Heart right ventricle (tissue), 16 donors: ENCODE measurements at regions not wholly inside any gene's neighbourhood (a gene's known extent, or its start where the extent isn't known, plus 50 kb on each side); places are given as distances from the start of the nearest gene placed in this dataset.
A peak's percentile ranks its signal among the peaks of the same experiment; 100 is the strongest.
"Not testable (repeated sequence)": the region's sequence is repeated elsewhere in the genome, so short reads cannot be mapped to it uniquely, and the experiment has no call there.

Experiments used
- ATAC-seq, 8 donors: fragments of 200-7000 bp; cut with Tn5 transposase; one replicate each; pipeline ENCODE4 v1.9.1; 2020; ENCODE audit warnings: mild to moderate bottlenecking in 8 of 8, moderate library complexity in 8 of 8, moderate number of reproducible peaks in 1 of 8
- DNase-seq, 2 donors: peaks; one replicate each; pipeline ENCODE4 v3.0.0-alpha.2; 2020
- H3K27ac ChIP-seq, 10 donors: fragments of 200-600 bp; sonication (generic) in 2 of 10; one replicate each; pipeline versions ENCODE4 v1.5.0 to v1.8.0; 2020 to 2022; ENCODE audit warnings: mild to moderate bottlenecking in 3 of 10
- H3K27me3 ChIP-seq, 7 donors: fragments of 200-600 bp; one replicate each; pipeline ENCODE4 v1.8.0; 2021 to 2022; ENCODE audit warnings: mild to moderate bottlenecking in 2 of 7
- H3K36me3 ChIP-seq, 9 donors: fragments of 200-600 bp; sonication (generic) in 1 of 9; one replicate each; pipeline versions ENCODE4 v1.5.0 to v1.8.0; 2020 to 2022; ENCODE audit warnings: mild to moderate bottlenecking in 2 of 9
- H3K4me1 ChIP-seq, 9 donors: fragments of 200-600 bp; sonication (generic) in 1 of 9; one replicate each; pipeline versions ENCODE4 v1.5.0 to v1.8.0; 2020 to 2022; ENCODE audit warnings: mild to moderate bottlenecking in 4 of 9
- H3K4me3 ChIP-seq, 10 donors: fragments of 200-600 bp; sonication (generic) in 2 of 10; one replicate each; pipeline versions ENCODE4 v1.5.0 to v1.8.0; 2020 to 2022; ENCODE audit warnings: mild to moderate bottlenecking in 7 of 10, moderate library complexity in 2 of 10
- H3K9me3 ChIP-seq, 11 donors: fragments of 200-600 bp in 10 of 11; sonication (generic) in 2 of 11; one replicate each; pipeline versions ENCODE4 v1.5.0 to v1.8.0; 2013 to 2022; ENCODE audit warnings: mild to moderate bottlenecking in 2 of 11, control low read depth in 1 of 11, moderate library complexity in 1 of 11
- WGBS, 2 donors: extraction: QIAGEN DNeasy Blood & Tissue Kit; methylation state at CpG; one replicate each; pipeline ENCODE4 v1.1.7; 2013; ENCODE audit warnings: inconsistent platforms in 1 of 2; 5-methylcytosine and 5-hydroxymethylcytosine counted together
- intact Hi-C, 10 donors: fragments of 100-400 bp; cut with DNase I; formaldehyde crosslinking; loops; one replicate each; pipeline versions ENCODE4 v1.11.1 to v1.14.2; 2022
- TF ChIP-seq, protein P1 (sequence below), 9 donors: fragments of 200-600 bp; sonication (generic) in 2 of 9; IDR thresholded peaks; one replicate each; pipeline versions ENCODE4 v1.5.0 to v1.8.0; 2021 to 2022; ENCODE audit warnings: antibody characterized with exemption in 9 of 9, mild to moderate bottlenecking in 5 of 9, moderate library complexity in 1 of 9
- donor health status: Arrhythmogenic right ventricular cardiomyopathy.
- donor health status: ischemic (EF 13 %, LVEDD 7.1; RV severe dilation, severe dysfunction).
- donor health status: healthy with polysubstance abuse.
- donor health status: DM: no; HTN: yes; CAD: no.
- donor health status: DM: no; HTN: no; CAD: no.
- donor health status: ischemic (EF 25% LVEDD 6.9; RV normal size, moderate dysfunction).
- donor health status: ischemic (EF 25% LVEDD 5.7; RV mildly dilated, moderate dysfunction).
- donor health status: healthy.
- donor health status: DM: yes; HTN: yes; CAD: no.
- donor health status: Ischemic cardiomyopathy.
- donor health status: ischemic (EF 35%, LVEDD 5.7; RV mildly dilated, moderate dysfunction).
- donor health status: nonischemic (EF 11% LVEDD 7.7; RV severe dilation, severe dysfunction).
- donor health status: DM: yes; HTN: yes; CAD: no.
- donor health status: PGD.
- donor health status: ischemic (EF 29% LVEDD 5.4; RV normal size, mild dysfunction).
- donor health status: nonischemic (EF 23%, LVEDD 6.1; RV moderate dilation, normal function).

DNA sequence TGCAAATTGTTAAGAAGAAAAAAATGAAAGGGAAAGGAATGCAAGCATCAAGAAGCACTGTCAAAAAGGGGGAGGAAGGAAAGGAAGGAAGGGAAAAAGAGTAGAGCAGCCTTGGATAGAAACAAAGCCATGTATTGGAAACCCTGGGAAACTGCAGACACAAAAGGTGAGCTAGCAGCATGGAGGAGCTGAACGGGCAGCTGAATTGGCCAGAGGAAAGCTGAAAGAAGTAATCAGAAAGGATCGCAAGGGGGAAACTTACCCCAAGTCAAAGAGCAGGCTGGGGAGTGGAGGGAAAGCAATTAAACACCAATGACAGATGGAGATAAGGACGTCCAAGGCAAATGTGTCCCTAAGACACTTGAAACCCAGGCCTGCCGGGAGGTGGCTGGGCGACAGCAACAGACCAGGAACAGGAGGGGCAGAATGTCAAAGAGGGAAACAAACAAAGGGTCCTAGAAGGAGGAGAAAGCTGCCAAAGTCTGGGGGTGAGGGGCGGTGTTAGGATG is 93.8 kb upstream of the SVIL start:
- TF ChIP-seq, protein P1, sequence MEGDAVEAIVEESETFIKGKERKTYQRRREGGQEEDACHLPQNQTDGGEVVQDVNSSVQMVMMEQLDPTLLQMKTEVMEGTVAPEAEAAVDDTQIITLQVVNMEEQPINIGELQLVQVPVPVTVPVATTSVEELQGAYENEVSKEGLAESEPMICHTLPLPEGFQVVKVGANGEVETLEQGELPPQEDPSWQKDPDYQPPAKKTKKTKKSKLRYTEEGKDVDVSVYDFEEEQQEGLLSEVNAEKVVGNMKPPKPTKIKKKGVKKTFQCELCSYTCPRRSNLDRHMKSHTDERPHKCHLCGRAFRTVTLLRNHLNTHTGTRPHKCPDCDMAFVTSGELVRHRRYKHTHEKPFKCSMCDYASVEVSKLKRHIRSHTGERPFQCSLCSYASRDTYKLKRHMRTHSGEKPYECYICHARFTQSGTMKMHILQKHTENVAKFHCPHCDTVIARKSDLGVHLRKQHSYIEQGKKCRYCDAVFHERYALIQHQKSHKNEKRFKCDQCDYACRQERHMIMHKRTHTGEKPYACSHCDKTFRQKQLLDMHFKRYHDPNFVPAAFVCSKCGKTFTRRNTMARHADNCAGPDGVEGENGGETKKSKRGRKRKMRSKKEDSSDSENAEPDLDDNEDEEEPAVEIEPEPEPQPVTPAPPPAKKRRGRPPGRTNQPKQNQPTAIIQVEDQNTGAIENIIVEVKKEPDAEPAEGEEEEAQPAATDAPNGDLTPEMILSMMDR (IDR thresholded peaks at IDR 0.05), result no peak
- no peaks in the 10 kb centered on the region for H3K36me3 ChIP-seq
- no peak overlapping the region for H3K27ac ChIP-seq
- intact Hi-C loops, result loop anchor here in 1 of 10 donors (10.0 kb wide), 1 partner anchor 94 kb away; the partner anchor contains the start of gene SVIL
- peaks cover 3 to 53% (median 22%) of the 10 kb centered on the region in 9 donors for H3K4me1 ChIP-seq
- no peak for ATAC-seq
- no peak for DNase-seq
- WGBS, 2 donors, result 60 to 61% methylated on average over 6 of the region's 6 CpGs
- H3K9me3 ChIP-seq, result no peaks in the 10 kb centered on the region
- no peak overlapping the region for H3K4me3 ChIP-seq
- no peaks in the 10 kb centered on the region for H3K27me3 ChIP-seq

DNA sequence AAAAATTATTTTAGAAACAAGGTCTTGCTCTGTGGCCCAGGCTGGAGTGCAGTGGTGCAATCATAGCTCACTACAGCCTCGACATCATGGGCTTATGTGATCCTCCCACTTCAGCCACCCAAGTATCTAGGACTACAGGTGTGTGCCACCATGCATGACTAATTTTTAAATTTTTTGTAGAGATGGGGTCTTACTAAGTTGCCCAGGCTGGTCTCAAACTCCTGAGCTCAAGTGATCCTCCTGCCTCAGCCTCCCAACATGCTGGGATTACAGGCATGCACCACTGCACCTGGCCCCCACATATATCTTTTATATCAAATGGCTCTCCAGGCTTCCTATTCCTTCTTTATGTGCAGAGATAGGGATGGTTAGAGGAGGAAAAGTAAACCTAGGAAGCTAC is 91.2 kb upstream of the SVIL start:
- Histone ChIP-seq H3K27ac (peak overlapping the region in 8 of 10 donors; percentile 44 to 76 (median 68)), H3K4me1 (peaks cover 3 to 52% (median 29%) of the 10 kb centered on the region in 9 donors), H3K4me3 (peak overlapping the region in 1 of 10 donors; percentile 23)
- ATAC-seq, result peak in 1 of 8 donors; percentile 29
- H3K27me3 ChIP-seq, DNase-seq, H3K9me3 ChIP-seq, H3K36me3 ChIP-seq: not testable (repeated sequence)
- 71 to 72% methylated on average over 1 of the region's 1 CpG for WGBS, 2 donors
- intact Hi-C loops, result loop anchor here in 1 of 10 donors (10.0 kb wide), 1 partner anchor 91 kb away; the partner anchor contains the start of gene SVIL

DNA sequence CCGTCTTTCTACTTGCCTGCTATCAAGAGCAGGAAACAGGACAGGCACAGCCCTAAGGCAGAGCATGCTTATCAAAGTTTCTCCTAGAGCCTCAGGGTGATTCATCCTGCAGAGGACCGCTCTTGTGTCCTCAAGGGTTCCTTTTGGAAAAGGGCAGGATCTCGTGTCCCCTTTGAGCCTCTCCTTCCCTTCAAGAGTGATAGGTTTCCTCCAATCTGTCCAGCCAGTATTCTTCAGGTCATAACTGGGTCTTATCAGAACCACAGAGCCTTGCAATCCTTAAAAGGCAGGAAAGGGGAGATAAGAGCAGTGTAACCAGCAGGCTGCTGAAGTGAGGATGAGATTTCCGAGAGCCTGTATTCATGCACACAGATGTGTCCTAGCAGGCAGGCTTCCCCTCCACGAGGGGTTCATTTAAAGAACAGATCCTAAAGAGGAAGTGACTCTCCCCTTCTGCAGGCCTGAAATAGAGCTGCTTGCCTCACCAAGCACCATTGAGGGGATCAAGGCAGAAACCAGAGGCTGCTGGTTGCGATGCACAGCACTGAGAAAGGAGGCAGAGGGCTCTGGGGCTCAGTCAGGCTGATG is 90.5 kb upstream of the SVIL start:
- Histone ChIP-seq H3K4me1 (peaks cover 3 to 52% (median 29%) of the 10 kb centered on the region in 9 donors), H3K27me3 (no peaks in the 10 kb centered on the region), H3K4me3 (peak overlapping the region in 1 of 10 donors; percentile 23), H3K9me3 (peaks cover 0 to 8% (median 1%) of the 10 kb centered on the region in 11 donors), H3K36me3 (no peaks in the 10 kb centered on the region), H3K27ac (peak overlapping the region in 9 of 10 donors; percentile 11 to 76 (median 68))
- DNase-seq, result peak in 1 of 2 donors; percentile 57
- ATAC-seq, result peak; percentile 80 to 95 (median 90)
- intact Hi-C loops, result loop anchor here in 1 of 10 donors (10.0 kb wide), 1 partner anchor 90 kb away; the partner anchor contains the start of gene SVIL
- WGBS, 2 donors, result 13 to 20% methylated on average over 6 of the region's 6 CpGs
- TF ChIP-seq, protein P1 (IDR thresholded peaks at IDR 0.05), result no peak

DNA sequence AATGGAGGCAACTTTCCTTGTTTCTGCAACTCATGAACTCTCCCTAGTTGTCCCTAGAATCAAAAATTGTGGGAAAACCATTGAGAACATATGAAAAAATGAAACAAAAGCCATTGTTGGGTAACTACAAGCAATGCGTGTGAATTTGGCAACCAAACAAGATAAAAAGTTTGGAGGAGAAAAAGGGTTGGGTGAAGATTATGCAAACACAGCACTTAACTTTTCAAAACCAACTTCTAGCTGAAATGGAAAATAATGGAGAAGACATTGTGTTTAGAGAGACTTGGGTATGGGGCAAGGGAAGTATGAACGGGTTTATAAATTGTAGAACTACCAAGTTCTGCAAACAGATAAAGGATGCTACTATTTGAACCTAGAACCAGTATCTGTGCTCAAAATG is 89.0 kb upstream of the SVIL start:
- Histone ChIP-seq H3K4me3 (no peak overlapping the region), H3K27ac (peak overlapping the region in 3 of 10 donors; percentile 13 to 39 (median 20)), H3K36me3 (no peaks in the 10 kb centered on the region), H3K9me3 (peaks cover 0 to 21% (median 9%) of the 10 kb centered on the region in 11 donors), H3K27me3 (no peaks in the 10 kb centered on the region), H3K4me1 (peaks cover 3 to 56% (median 29%) of the 10 kb centered on the region in 9 donors)
- intact Hi-C loops, result loop anchor here in 1 of 10 donors (10.0 kb wide), 1 partner anchor 89 kb away; the partner anchor contains the start of gene SVIL
- DNase-seq (no peak), ATAC-seq (no peak)
- TF ChIP-seq, protein P1 (IDR thresholded peaks at IDR 0.05), result no peak
- 68 to 72% methylated on average over 2 of the region's 2 CpGs for WGBS, 2 donors
